ENCODE measurements at regions not wholly inside any gene's neighbourhood (a gene's known extent, or its start where the extent isn't known, plus 50 kb on each side); places are given as distances from the start of the nearest gene placed in this dataset.

- TF ChIP-seq CTCF (IDR thresholded peaks at IDR 0.05; ENCODE audit: low read length) (no peak), EZH2 (optimal IDR thresholded peaks at IDR 0.05; ENCODE audit: low read depth, low read length) (no peak), EZH2phosphoT487 (IDR thresholded peaks at IDR 0.05; ENCODE audit: low read length) (no peak)
Measured at GRCh38 chr2:2939078-2939795, 438.4 kb downstream of the EIPR1 start.

All from MM.1S (cell line).